Neural crest cell (in vitro differentiated cells): ENCODE measurements at regions not wholly inside any gene's neighbourhood (a gene's known extent, or its start where the extent isn't known, plus 50 kb on each side); places are given as distances from the start of the nearest gene placed in this dataset.

Experiments
- DNase-seq: peaks from one replicate; pipeline ENCODE4 v3.0.0; 2021; ENCODE audit warnings: low read depth, mixed read lengths, low spot score
- H3K27ac Mint-ChIP-seq: one replicate; pipeline ENCODE4 v1.8.0; 2021; ENCODE audit warnings: mild to moderate bottlenecking, mixed read lengths; ENCODE audit not compliant: unreplicated experiment
- H3K27me3 Mint-ChIP-seq: 2 replicates; pipeline ENCODE4 v1.8.0; 2021; ENCODE audit warnings: low read depth, mild to moderate bottlenecking, mixed read lengths
- H3K36me3 Mint-ChIP-seq: 2 replicates; pipeline ENCODE4 v1.8.0; 2021; ENCODE audit warnings: low read depth, mild to moderate bottlenecking, mixed read lengths
- H3K4me1 Mint-ChIP-seq: 2 replicates; pipeline ENCODE4 v1.8.0; 2021; ENCODE audit warnings: mixed read lengths
- H3K4me3 Mint-ChIP-seq: one replicate; pipeline ENCODE4 v1.8.0; 2021; ENCODE audit warnings: mild to moderate bottlenecking, mixed read lengths
- H3K9me3 Mint-ChIP-seq: 2 replicates; pipeline ENCODE4 v1.8.0; 2021; ENCODE audit warnings: mixed read lengths
- TF ChIP-seq, protein P1 (sequence below): fragments of 200-600 bp; sonication (generic); conservative IDR thresholded peaks from 2 replicates; pipeline ENCODE4 v1.5.0; 2021; ENCODE audit warnings: antibody characterized with exemption, mild to moderate bottlenecking

DNA sequence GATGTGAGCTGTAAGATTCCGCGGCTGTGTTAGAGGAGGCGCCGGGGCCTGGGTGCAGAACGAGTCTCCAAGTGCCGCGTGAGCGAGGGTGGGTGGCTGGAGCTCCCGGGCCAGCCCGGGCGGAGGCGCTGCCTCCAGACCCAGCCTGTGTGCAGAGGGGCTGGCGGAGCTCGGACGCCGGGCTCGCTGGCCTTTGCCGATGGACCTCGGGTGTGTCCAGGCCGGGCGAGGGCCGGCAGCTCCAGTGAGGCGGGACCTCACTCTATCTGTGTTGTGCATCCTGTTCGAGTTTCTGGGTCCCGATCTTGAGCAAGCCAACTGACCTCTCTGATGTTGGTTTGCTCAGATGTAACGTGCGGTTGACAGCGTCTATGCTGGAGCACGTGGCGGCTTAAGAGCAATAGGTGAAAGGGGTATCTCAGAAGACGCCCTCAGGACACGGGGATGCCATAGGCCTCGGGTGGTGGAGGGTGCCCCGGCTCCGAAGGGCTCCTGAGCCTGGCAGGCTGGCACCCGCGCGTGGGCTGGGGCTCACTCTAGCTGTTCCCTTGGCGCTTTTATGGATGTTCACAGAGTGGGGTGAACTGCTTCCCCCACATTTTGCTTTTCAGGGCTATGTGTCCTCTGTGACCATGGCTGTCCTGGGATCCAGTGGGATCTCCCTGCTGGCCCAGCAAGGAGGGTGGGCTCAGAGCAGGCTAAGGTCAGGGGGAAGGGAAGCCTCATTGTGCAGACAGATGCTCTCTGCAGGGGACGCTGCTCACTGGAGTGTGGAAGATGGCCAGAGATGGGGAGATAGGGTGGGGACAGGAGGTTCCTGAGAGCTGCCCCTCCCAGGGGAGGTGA, 69.8 kb downstream of the MRPL36 start:
- Mint-ChIP-seq H3K27ac (peak overlapping the region; percentile 50), H3K4me1 (peaks cover 9% of the 10 kb centered on the region), H3K9me3 (no peaks in the 10 kb centered on the region), H3K4me3 (no peak overlapping the region), H3K36me3 (no peaks in the 10 kb centered on the region), H3K27me3 (peaks cover 4% of the 10 kb centered on the region)
- no peak for DNase-seq
- TF ChIP-seq, protein P1, sequence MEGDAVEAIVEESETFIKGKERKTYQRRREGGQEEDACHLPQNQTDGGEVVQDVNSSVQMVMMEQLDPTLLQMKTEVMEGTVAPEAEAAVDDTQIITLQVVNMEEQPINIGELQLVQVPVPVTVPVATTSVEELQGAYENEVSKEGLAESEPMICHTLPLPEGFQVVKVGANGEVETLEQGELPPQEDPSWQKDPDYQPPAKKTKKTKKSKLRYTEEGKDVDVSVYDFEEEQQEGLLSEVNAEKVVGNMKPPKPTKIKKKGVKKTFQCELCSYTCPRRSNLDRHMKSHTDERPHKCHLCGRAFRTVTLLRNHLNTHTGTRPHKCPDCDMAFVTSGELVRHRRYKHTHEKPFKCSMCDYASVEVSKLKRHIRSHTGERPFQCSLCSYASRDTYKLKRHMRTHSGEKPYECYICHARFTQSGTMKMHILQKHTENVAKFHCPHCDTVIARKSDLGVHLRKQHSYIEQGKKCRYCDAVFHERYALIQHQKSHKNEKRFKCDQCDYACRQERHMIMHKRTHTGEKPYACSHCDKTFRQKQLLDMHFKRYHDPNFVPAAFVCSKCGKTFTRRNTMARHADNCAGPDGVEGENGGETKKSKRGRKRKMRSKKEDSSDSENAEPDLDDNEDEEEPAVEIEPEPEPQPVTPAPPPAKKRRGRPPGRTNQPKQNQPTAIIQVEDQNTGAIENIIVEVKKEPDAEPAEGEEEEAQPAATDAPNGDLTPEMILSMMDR = no peak

DNA sequence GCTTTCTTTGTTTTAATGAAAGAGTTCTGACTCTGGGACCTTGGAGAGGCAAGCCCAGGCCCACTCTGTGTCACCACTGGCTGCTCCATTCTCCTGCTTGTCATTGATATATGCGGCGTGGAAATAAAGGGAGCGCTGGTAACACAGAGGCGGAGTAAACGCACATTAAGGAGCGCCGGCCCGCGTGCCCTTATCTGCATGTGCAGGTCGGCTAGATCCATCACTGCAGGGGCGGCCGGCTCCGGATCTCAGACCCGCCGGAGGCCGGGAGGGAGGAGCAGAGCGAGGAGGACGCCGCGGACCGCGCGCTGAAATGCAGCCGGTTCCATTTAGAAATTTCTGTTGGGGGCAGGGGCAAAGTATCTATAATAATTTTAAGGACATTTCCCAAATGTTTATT, 70.8 kb downstream of the MRPL36 start:
- Mint-ChIP-seq H3K27me3 (peaks cover 4% of the 10 kb centered on the region), H3K27ac (no peak overlapping the region), H3K9me3 (no peaks in the 10 kb centered on the region), H3K4me3 (no peak overlapping the region), H3K4me1 (peaks cover 9% of the 10 kb centered on the region), H3K36me3 (no peaks in the 10 kb centered on the region)
- DNase-seq = no peak
- TF ChIP-seq, protein P1 = no peak

DNA sequence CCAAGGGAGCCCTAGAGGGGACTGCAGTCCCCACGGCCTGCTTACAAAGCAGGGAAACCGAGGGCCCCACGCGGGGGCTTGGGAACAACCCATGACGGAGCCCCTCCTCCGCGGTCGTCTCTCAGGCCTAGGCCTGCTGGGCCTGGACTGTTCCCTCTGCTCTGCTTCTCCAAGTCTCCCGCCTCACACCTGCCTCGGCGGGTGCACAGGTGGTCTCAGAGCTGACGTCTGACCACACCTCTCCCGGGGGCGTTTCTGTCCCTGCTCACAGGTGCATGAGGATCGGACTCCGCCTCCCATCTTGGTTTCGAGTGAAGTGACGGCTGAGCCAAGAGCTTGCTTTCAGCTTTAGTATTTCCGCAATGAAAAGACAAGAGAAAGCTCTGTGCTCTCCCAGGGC, 72.1 kb downstream of the MRPL36 start:
- Mint-ChIP-seq H3K27me3 (peaks cover 4% of the 10 kb centered on the region), H3K27ac (no peak overlapping the region), H3K36me3 (no peaks in the 10 kb centered on the region), H3K4me3 (no peak overlapping the region), H3K9me3 (no peaks in the 10 kb centered on the region), H3K4me1 (peaks cover 9% of the 10 kb centered on the region)
- DNase-seq = no peak
- TF ChIP-seq, protein P1 = no peak

DNA sequence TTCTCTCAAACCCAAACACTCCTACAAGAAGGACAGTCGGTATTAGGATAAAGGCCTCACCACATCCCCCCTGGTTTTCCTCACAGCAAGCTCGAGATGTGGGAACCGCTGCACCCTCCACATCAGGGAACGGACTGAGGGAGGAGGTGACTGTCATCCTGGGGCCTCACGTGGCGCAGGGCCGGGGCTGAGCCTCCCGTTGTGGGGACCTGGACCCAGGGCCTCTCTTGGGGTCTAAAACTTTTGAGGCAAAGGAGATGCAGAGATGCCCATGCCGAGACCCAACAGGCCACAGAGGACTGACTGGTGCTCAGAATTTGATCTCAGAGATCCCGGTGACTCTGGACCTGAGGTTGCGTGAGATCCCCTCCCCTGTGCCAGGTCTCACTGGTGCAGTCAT, 72.7 kb downstream of the MRPL36 start:
- DNase-seq = no peak
- H3K4me3 Mint-ChIP-seq = no peak overlapping the region
- H3K27me3 Mint-ChIP-seq = peaks cover 4% of the 10 kb centered on the region
- TF ChIP-seq, protein P1 = no peak
- H3K9me3 Mint-ChIP-seq = no peaks in the 10 kb centered on the region
- H3K4me1 Mint-ChIP-seq = peaks cover 9% of the 10 kb centered on the region
- H3K36me3 Mint-ChIP-seq = no peaks in the 10 kb centered on the region
- no peak overlapping the region for H3K27ac Mint-ChIP-seq

DNA sequence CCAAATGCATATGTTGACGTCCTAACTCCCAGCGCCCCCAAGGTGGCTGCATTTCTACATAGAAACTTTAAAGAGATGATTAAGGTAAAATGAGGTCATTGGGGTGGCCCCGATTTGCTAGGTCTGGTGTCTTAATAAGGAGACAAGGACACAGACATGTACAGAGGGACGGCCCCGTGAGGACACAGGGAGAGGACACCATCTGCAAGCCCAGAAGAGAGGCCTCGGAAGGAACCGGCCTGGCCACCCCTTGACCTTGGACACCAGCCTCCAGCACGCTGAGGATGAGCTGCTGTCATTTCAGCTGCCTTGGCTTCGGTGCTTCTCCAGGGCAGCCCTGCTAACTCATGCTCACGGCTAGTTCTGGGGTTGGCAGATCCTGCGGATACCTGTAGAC, 73.2 kb downstream of the MRPL36 start:
- Mint-ChIP-seq H3K36me3 (no peaks in the 10 kb centered on the region), H3K9me3 (no peaks in the 10 kb centered on the region), H3K4me3 (no peak overlapping the region), H3K27ac (no peak overlapping the region), H3K27me3 (peaks cover 4% of the 10 kb centered on the region), H3K4me1 (peaks cover 9% of the 10 kb centered on the region)
- TF ChIP-seq, protein P1 = no peak
- no peak for DNase-seq
